HG02588 (cell line): ENCODE measurements at regions not wholly inside any gene's neighbourhood (a gene's known extent, or its start where the extent isn't known, plus 50 kb on each side); places are given as distances from the start of the nearest gene placed in this dataset.
"Not testable (repeated sequence)": the region's sequence is repeated elsewhere in the genome, so short reads cannot be mapped to it uniquely, and the experiment has no call there.

Experiments
- ATAC-seq: cut with Tn5 transposase; IDR thresholded peaks from one replicate; pipeline ENCODE4 v1.9.1; 2021; ENCODE audit warnings: mild to moderate bottlenecking, moderate library complexity; ENCODE audit not compliant: unreplicated experiment

- no peak for ATAC-seq
Observed at GRCh38 chr6:92431502-92431901, 987.9 kb downstream of the EPHA7 start.

GRCh38 chr6:92428448-92428847 is 990.9 kb downstream of the EPHA7 start:
- no peak for ATAC-seq

- no peak for ATAC-seq
Observed at GRCh38 chr6:92427453-92427852, 991.9 kb downstream of the EPHA7 start.

- no peak for ATAC-seq
Observed at GRCh38 chr6:92415656-92416055, 1003.7 kb downstream of the EPHA7 start.

- ATAC-seq: no peak
Observed at GRCh38 chr6:92408350-92408749, 1011.0 kb downstream of the EPHA7 start.

- ATAC-seq: no peak
Observed at GRCh38 chr6:92404281-92404680, 1015.1 kb downstream of the EPHA7 start.

- no peak for ATAC-seq
Observed at GRCh38 chr6:92399911-92400310, 1019.4 kb downstream of the EPHA7 start.

- ATAC-seq: not testable (repeated sequence)
Observed at GRCh38 chr6:92388706-92389105, 1030.7 kb downstream of the EPHA7 start.

- ATAC-seq: peak; percentile 62
Observed at GRCh38 chr6:92380803-92381601, 1038.4 kb downstream of the EPHA7 start.

- no peak for ATAC-seq
Observed at GRCh38 chr6:92377137-92377536, 1042.2 kb downstream of the EPHA7 start.

GRCh38 chr6:92376691-92377090 is 1042.7 kb downstream of the EPHA7 start:
- ATAC-seq: no peak

- ATAC-seq: no peak
Observed at GRCh38 chr6:92371211-92372208, 1047.8 kb downstream of the EPHA7 start.

GRCh38 chr6:92369309-92369708 is 1050.0 kb downstream of the EPHA7 start:
- ATAC-seq: no peak

GRCh38 chr6:92364948-92365541 is 1054.3 kb downstream of the EPHA7 start:
- ATAC-seq: no peak

GRCh38 chr6:92363111-92363510 is 1056.2 kb downstream of the EPHA7 start:
- ATAC-seq: no peak

GRCh38 chr6:92362404-92362803 is 1057.0 kb downstream of the EPHA7 start:
- no peak for ATAC-seq

- no peak for ATAC-seq
Observed at GRCh38 chr6:92361990-92362389, 1057.4 kb downstream of the EPHA7 start.

GRCh38 chr6:92354270-92354829 is 1065.0 kb downstream of the EPHA7 start:
- ATAC-seq: no peak

GRCh38 chr6:92352130-92352529 is 1067.2 kb downstream of the EPHA7 start:
- no peak for ATAC-seq

GRCh38 chr6:92341201-92341600 is 1078.2 kb downstream of the EPHA7 start:
- no peak for ATAC-seq
